ENCODE measurements at regions not wholly inside any gene's neighbourhood (a gene's known extent, or its start where the extent isn't known, plus 50 kb on each side); places are given as distances from the start of the nearest gene placed in this dataset.
"Not testable (repeated sequence)": the region's sequence is repeated elsewhere in the genome, so short reads cannot be mapped to it uniquely, and the experiment has no call there.

- no peak for DNase-seq
- Histone ChIP-seq H3K9me3 (replicated peaks) (no peaks in the 10 kb centered on the region), H3K4me1 (no peaks in the 10 kb centered on the region), H3K4me3 (no peak overlapping the region), H3K36me3 (no peaks in the 10 kb centered on the region), H3K27ac (no peak overlapping the region), H3K27me3 (no peaks in the 10 kb centered on the region)
Observed at GRCh38 chr12:73906757-73907156, 630.9 kb upstream of the ATXN7L3B start.

GRCh38 chr12:73935817-73936216 is 601.8 kb upstream of the ATXN7L3B start:
- H3K9me3 ChIP-seq (replicated peaks), result no peaks in the 10 kb centered on the region
- no peak for DNase-seq
- H3K27ac ChIP-seq, result no peak overlapping the region
- no peak overlapping the region for H3K4me3 ChIP-seq
- H3K4me1 ChIP-seq, result no peaks in the 10 kb centered on the region
- H3K27me3 ChIP-seq, result no peaks in the 10 kb centered on the region
- H3K36me3 ChIP-seq, result no peaks in the 10 kb centered on the region

- no peaks in the 10 kb centered on the region for H3K36me3 ChIP-seq
- H3K27me3 ChIP-seq, result no peaks in the 10 kb centered on the region
- no peaks in the 10 kb centered on the region for H3K4me1 ChIP-seq
- no peaks in the 10 kb centered on the region for H3K9me3 ChIP-seq (replicated peaks)
- peak in 1 of 2 experiments; percentile 1 for DNase-seq
- no peak overlapping the region for H3K27ac ChIP-seq
- no peak overlapping the region for H3K4me3 ChIP-seq
Observed at GRCh38 chr12:73947326-73948026, 590.2 kb upstream of the ATXN7L3B start.

GRCh38 chr12:73950507-73950906 is 587.1 kb upstream of the ATXN7L3B start:
- Histone ChIP-seq H3K27me3 (no peaks in the 10 kb centered on the region), H3K9me3 (replicated peaks) (no peaks in the 10 kb centered on the region), H3K4me1 (no peaks in the 10 kb centered on the region), H3K27ac (no peak overlapping the region), H3K4me3 (no peak overlapping the region), H3K36me3 (no peaks in the 10 kb centered on the region)
- DNase-seq, result no peak

- no peaks in the 10 kb centered on the region for H3K27me3 ChIP-seq
- no peak overlapping the region for H3K27ac ChIP-seq
- H3K4me1 ChIP-seq, result no peaks in the 10 kb centered on the region
- H3K4me3 ChIP-seq, result no peak overlapping the region
- H3K9me3 ChIP-seq (replicated peaks), result no peaks in the 10 kb centered on the region
- no peak for DNase-seq
- no peaks in the 10 kb centered on the region for H3K36me3 ChIP-seq
Observed at GRCh38 chr12:73951956-73952703, 585.5 kb upstream of the ATXN7L3B start.

GRCh38 chr12:73964641-73965040 is 573.0 kb upstream of the ATXN7L3B start:
- no peaks in the 10 kb centered on the region for H3K36me3 ChIP-seq
- H3K27ac ChIP-seq, result no peak overlapping the region
- no peaks in the 10 kb centered on the region for H3K4me1 ChIP-seq
- no peaks in the 10 kb centered on the region for H3K9me3 ChIP-seq (replicated peaks)
- H3K27me3 ChIP-seq, result no peaks in the 10 kb centered on the region
- H3K4me3 ChIP-seq, result no peak overlapping the region
- no peak for DNase-seq

- Histone ChIP-seq H3K36me3 (no peaks in the 10 kb centered on the region), H3K9me3 (replicated peaks) (no peaks in the 10 kb centered on the region), H3K4me1 (no peaks in the 10 kb centered on the region), H3K4me3 (no peak overlapping the region), H3K27me3 (no peaks in the 10 kb centered on the region), H3K27ac (no peak overlapping the region)
- peak; percentile 3 to 32 for DNase-seq
Observed at GRCh38 chr12:73973486-73973885, 564.1 kb upstream of the ATXN7L3B start.

GRCh38 chr12:73984552-73984951 is 553.1 kb upstream of the ATXN7L3B start:
- H3K36me3 ChIP-seq, result no peaks in the 10 kb centered on the region
- no peaks in the 10 kb centered on the region for H3K4me1 ChIP-seq
- H3K4me3 ChIP-seq, result no peak overlapping the region
- H3K27ac ChIP-seq, result no peak overlapping the region
- no peak for DNase-seq
- H3K9me3 ChIP-seq (replicated peaks), result no peaks in the 10 kb centered on the region
- no peaks in the 10 kb centered on the region for H3K27me3 ChIP-seq

GRCh38 chr12:73991138-73991537 is 546.5 kb upstream of the ATXN7L3B start:
- no peaks in the 10 kb centered on the region for H3K27me3 ChIP-seq
- no peaks in the 10 kb centered on the region for H3K9me3 ChIP-seq (replicated peaks)
- no peak for DNase-seq
- no peak overlapping the region for H3K27ac ChIP-seq
- no peaks in the 10 kb centered on the region for H3K4me1 ChIP-seq
- no peaks in the 10 kb centered on the region for H3K36me3 ChIP-seq
- H3K4me3 ChIP-seq, result no peak overlapping the region

GRCh38 chr12:73998894-73999293 is 538.7 kb upstream of the ATXN7L3B start:
- H3K27me3 ChIP-seq, result no peaks in the 10 kb centered on the region
- no peak overlapping the region for H3K4me3 ChIP-seq
- no peak for DNase-seq
- no peaks in the 10 kb centered on the region for H3K4me1 ChIP-seq
- no peaks in the 10 kb centered on the region for H3K9me3 ChIP-seq (replicated peaks)
- H3K36me3 ChIP-seq, result no peaks in the 10 kb centered on the region
- H3K27ac ChIP-seq, result no peak overlapping the region

GRCh38 chr12:74015118-74015517 is 522.5 kb upstream of the ATXN7L3B start:
- no peak for DNase-seq
- Histone ChIP-seq H3K4me1 (no peaks in the 10 kb centered on the region), H3K9me3 (replicated peaks) (no peaks in the 10 kb centered on the region), H3K27me3 (no peaks in the 10 kb centered on the region), H3K36me3 (no peaks in the 10 kb centered on the region), H3K27ac (no peak overlapping the region), H3K4me3 (no peak overlapping the region)

- H3K4me1 ChIP-seq; H3K9me3 ChIP-seq (replicated peaks); H3K27me3 ChIP-seq; H3K4me3 ChIP-seq; DNase-seq; H3K36me3 ChIP-seq; H3K27ac ChIP-seq: not testable (repeated sequence)
Observed at GRCh38 chr12:74016324-74016723, 521.3 kb upstream of the ATXN7L3B start.

GRCh38 chr12:74018849-74019248 is 518.8 kb upstream of the ATXN7L3B start:
- no peak for DNase-seq
- no peaks in the 10 kb centered on the region for H3K9me3 ChIP-seq (replicated peaks)

GRCh38 chr12:74021937-74022336 is 515.7 kb upstream of the ATXN7L3B start:
- Histone ChIP-seq H3K4me1 (no peaks in the 10 kb centered on the region), H3K36me3 (no peaks in the 10 kb centered on the region), H3K9me3 (replicated peaks) (no peaks in the 10 kb centered on the region), H3K4me3 (no peak overlapping the region), H3K27ac (no peak overlapping the region), H3K27me3 (no peaks in the 10 kb centered on the region)
- DNase-seq, result peak; percentile 71 to 83

More at GRCh38 chr12:74018849-74019248, 518.8 kb upstream of the ATXN7L3B start:
- no peaks in the 10 kb centered on the region for H3K27me3 ChIP-seq
- no peak overlapping the region for H3K4me3 ChIP-seq
- H3K27ac ChIP-seq, result no peak overlapping the region
- no peaks in the 10 kb centered on the region for H3K36me3 ChIP-seq
- H3K4me1 ChIP-seq, result no peaks in the 10 kb centered on the region

- Histone ChIP-seq H3K9me3 (replicated peaks) (no peaks in the 10 kb centered on the region), H3K27ac (no peak overlapping the region), H3K36me3 (no peaks in the 10 kb centered on the region), H3K4me1 (no peaks in the 10 kb centered on the region), H3K27me3 (no peaks in the 10 kb centered on the region), H3K4me3 (no peak overlapping the region)
- DNase-seq, result no peak
Observed at GRCh38 chr12:74031045-74031444, 506.6 kb upstream of the ATXN7L3B start.

- H3K4me1 ChIP-seq, result no peaks in the 10 kb centered on the region
- no peak overlapping the region for H3K4me3 ChIP-seq
- H3K9me3 ChIP-seq (replicated peaks), result no peaks in the 10 kb centered on the region
- no peak for DNase-seq
- no peaks in the 10 kb centered on the region for H3K27me3 ChIP-seq
- H3K27ac ChIP-seq, result no peak overlapping the region
- no peaks in the 10 kb centered on the region for H3K36me3 ChIP-seq
Observed at GRCh38 chr12:74033531-74033930, 504.1 kb upstream of the ATXN7L3B start.

Data from SJCRH30 (cell line).